B cell (primary cell): ENCODE measurements at regions not wholly inside any gene's neighbourhood (a gene's known extent, or its start where the extent isn't known, plus 50 kb on each side); places are given as distances from the start of the nearest gene placed in this dataset.

Experiments
- ATAC-seq: fragments of 200-7000 bp; cut with Tn5 transposase; one replicate; pipeline ENCODE4 v1.10.0; 2021; ENCODE audit warnings: low read depth, mild to moderate bottlenecking, moderate number of reproducible peaks, moderate library complexity
- CTCF ChIA-PET: fragments of 350-600 bp; sonication (Branson Sonifier 250); formaldehyde crosslinking; loops from one replicate; lab custom pipeline; 2021; ENCODE audit warnings: antibody characterized with exemption, inconsistent platforms; lab: Charles Lee
- POLR2A ChIA-PET: fragments of 350-600 bp; sonication (Branson Sonifier 250); formaldehyde crosslinking; loops from one replicate; lab custom pipeline; 2021; ENCODE audit warnings: antibody characterized with exemption; lab: Charles Lee
- DNase-seq: peaks from one replicate; pipeline ENCODE4 v3.0.0; 2013
- H2AFZ ChIP-seq: 2 replicates; pipeline ENCODE4 v1.6.1; 2012; ENCODE audit warnings: mild to moderate bottlenecking, low read depth, low read length; ENCODE audit not compliant: insufficient read depth, poor library complexity, severe bottlenecking
- H3K27ac ChIP-seq, 2 donors: 1 replicate in 1 of 2; 2 replicates in 1 of 2; pipeline ENCODE4 v1.5.1; 2012 to 2013; ENCODE audit warnings: low read length in 2 of 2, mild to moderate bottlenecking in 2 of 2, moderate library complexity in 1 of 2
- H3K27me3 ChIP-seq, 4 experiments: fragments of 200-600 bp in 1 of 4; sonication (generic) in 1 of 4; replicated peaks in 1 of 4; 1 replicate in 2 of 4; 2 replicates in 2 of 4; pipeline versions ENCODE4 v1.6.1 to v1.7.0; 2013 to 2016; ENCODE audit warnings: low read length in 3 of 4, mild to moderate bottlenecking in 2 of 4, mixed read lengths in 1 of 4, moderate library complexity in 1 of 4; ENCODE audit not compliant: insufficient read depth in 4 of 4, control insufficient read depth in 3 of 4; ENCODE audit errors: control extremely low read depth in 1 of 4
- H3K36me3 ChIP-seq, 2 experiments: replicated peaks in 1 of 2; 1 replicate in 1 of 2; 2 replicates in 1 of 2; pipeline versions ENCODE4 v1.6.1 to v1.7.1; 2013; ENCODE audit warnings: low read length in 1 of 2; ENCODE audit not compliant: insufficient read depth in 2 of 2, control insufficient read depth in 1 of 2; ENCODE audit errors: control extremely low read depth in 1 of 2, extremely low read depth in 1 of 2
- H3K4me1 ChIP-seq, 2 donors: fragments of 200-600 bp in 1 of 2; sonication (generic) in 1 of 2; 1 replicate in 1 of 2; 2 replicates in 1 of 2; pipeline versions ENCODE4 v1.5.1 to v1.6.1; 2013 to 2017; ENCODE audit warnings: low read length in 2 of 2; ENCODE audit not compliant: control insufficient read depth in 2 of 2, insufficient read depth in 2 of 2
- H3K4me2 ChIP-seq: replicated peaks from 2 replicates; pipeline ENCODE3; 2012; ENCODE audit warnings: mild to moderate bottlenecking, low read depth, low read length; ENCODE audit not compliant: poor library complexity, severe bottlenecking
- H3K4me3 ChIP-seq, 5 experiments: fragments of 200-600 bp in 1 of 5; sonication (generic) in 1 of 5; 1 replicate in 3 of 5; 2 replicates in 2 of 5; pipeline versions ENCODE4 v1.5.1 to v1.7.0; 2011 to 2016; ENCODE audit warnings: low read length in 4 of 5, mild to moderate bottlenecking in 4 of 5, low read depth in 2 of 5, control low read depth in 1 of 5, moderate library complexity in 1 of 5; ENCODE audit not compliant: insufficient read depth in 1 of 5; ENCODE audit errors: control extremely low read depth in 1 of 5, extremely low read depth in 1 of 5
- H3K79me2 ChIP-seq: fragments of 200-600 bp; sonication (generic); one replicate; pipeline ENCODE4 v1.6.0; 2016; ENCODE audit warnings: low read length; ENCODE audit not compliant: control insufficient read depth, insufficient read depth
- H3K9ac ChIP-seq: fragments of 200-600 bp; sonication (generic); 2 replicates; pipeline ENCODE4 v1.6.1; 2017; ENCODE audit warnings: mild to moderate bottlenecking, low read length, moderate library complexity
- H3K9me3 ChIP-seq, 3 donors: one replicate each; pipeline versions ENCODE4 v1.6.1 to v1.7.1; 2013; ENCODE audit warnings: low read length in 2 of 3; ENCODE audit not compliant: control insufficient read depth in 2 of 3, insufficient read depth in 1 of 3; ENCODE audit errors: control extremely low read depth in 1 of 3
- H4K20me1 ChIP-seq: 2 replicates; pipeline ENCODE4 v1.6.0; 2012; ENCODE audit warnings: mild to moderate bottlenecking, low read length; ENCODE audit not compliant: insufficient read depth, control insufficient read depth, poor library complexity, severe bottlenecking
- H3K27ac Mint-ChIP-seq: one replicate; pipeline ENCODE4 v1.8.0; 2021; ENCODE audit warnings: mixed read lengths
- H3K27me3 Mint-ChIP-seq: one replicate; pipeline ENCODE4 v1.8.0; 2021; ENCODE audit warnings: mixed read lengths
- H3K4me1 Mint-ChIP-seq: one replicate; pipeline ENCODE4 v1.8.0; 2021; ENCODE audit warnings: mixed read lengths
- H3K4me3 Mint-ChIP-seq: one replicate; pipeline ENCODE4 v1.8.0; 2021; ENCODE audit warnings: mixed read lengths
- H3K9me3 Mint-ChIP-seq: one replicate; pipeline ENCODE4 v1.8.0; 2022; ENCODE audit warnings: mixed read lengths; ENCODE audit not compliant: insufficient read depth
- CTCF ChIP-seq: fragments of 200-600 bp; IDR thresholded peaks from one replicate; pipeline ENCODE4 v1.8.0; 2022; ENCODE audit warnings: antibody characterized with exemption, mild to moderate bottlenecking
- EZH2 ChIP-seq: IDR thresholded peaks from 2 replicates; pipeline ENCODE4 v1.6.1; 2012; ENCODE audit warnings: borderline replicate concordance, low read depth, mild to moderate bottlenecking, moderate library complexity, low read length; ENCODE audit not compliant: insufficient read depth, poor library complexity, severe bottlenecking
- WGBS: methylation state at CpG from one replicate; pipeline ENCODE4 v1.1.5; 2013; ENCODE audit warnings: missing lambda C conversion rate; ENCODE audit not compliant: insufficient coverage; 5-methylcytosine and 5-hydroxymethylcytosine counted together
- intact Hi-C: fragments of 100-400 bp; cut with micrococcal nuclease; formaldehyde crosslinking; loops from one replicate; pipeline ENCODE4 v1.10.0; 2022

GRCh38 chr5:42886635-42887034, 74.9 kb upstream of the SELENOP start:
- Mint-ChIP-seq H3K4me3 (no peak overlapping the region), H3K27me3 (peaks cover 13% of the 10 kb centered on the region), H3K4me1 (no peaks in the 10 kb centered on the region), H3K9me3 (no peaks in the 10 kb centered on the region), H3K27ac (no peak overlapping the region)
- ChIA-PET POLR2A (no interaction called here), CTCF (no interaction called here)
- Histone ChIP-seq H3K4me2 (no peak overlapping the region), H3K9me3 (no peaks in the 10 kb centered on the region), H4K20me1 (no peaks in the 10 kb centered on the region), H3K9ac (no peak overlapping the region), H2AFZ (no peak overlapping the region), H3K27ac (no peak overlapping the region), H3K79me2 (no peaks in the 10 kb centered on the region), H3K27me3 (no peaks in the 10 kb centered on the region), H3K4me3 (no peak overlapping the region), H3K36me3 (no peaks in the 10 kb centered on the region), H3K4me1 (no peaks in the 10 kb centered on the region)
- ATAC-seq (no peak), DNase-seq (no peak)
- WGBS, result 60% methylated on average over 1 of the region's 1 CpG
- intact Hi-C loops, result no loop called here
- TF ChIP-seq EZH2 (no peak), CTCF (no peak)

- no peaks in the 10 kb centered on the region for H3K36me3 ChIP-seq
- ChIA-PET POLR2A (no interaction called here), CTCF (no interaction called here)
- no peak overlapping the region for H3K9ac ChIP-seq
- intact Hi-C loops, result no loop called here
- no peak overlapping the region for H3K4me3 ChIP-seq
- H3K4me1 ChIP-seq, result no peaks in the 10 kb centered on the region
- H3K4me1 Mint-ChIP-seq, result no peaks in the 10 kb centered on the region
- no peak overlapping the region for H3K4me3 Mint-ChIP-seq
- no peaks in the 10 kb centered on the region for H3K9me3 ChIP-seq
- no peak overlapping the region for H3K4me2 ChIP-seq
- H3K27me3 Mint-ChIP-seq, result peaks cover 6% of the 10 kb centered on the region
- H4K20me1 ChIP-seq, result no peaks in the 10 kb centered on the region
- WGBS, result 100% methylated on average over 1 of the region's 1 CpG
- no peak overlapping the region for H3K27ac ChIP-seq
- TF ChIP-seq CTCF (no peak), EZH2 (no peak)
- no peaks in the 10 kb centered on the region for H3K79me2 ChIP-seq
- no peaks in the 10 kb centered on the region for H3K9me3 Mint-ChIP-seq
- no peak for DNase-seq
- no peak overlapping the region for H3K27ac Mint-ChIP-seq
- no peak for ATAC-seq
- no peak overlapping the region for H2AFZ ChIP-seq
- no peaks in the 10 kb centered on the region for H3K27me3 ChIP-seq
These were observed 72.6 kb upstream of the SELENOP start for GRCh38 chr5:42884326-42884725.
